GM12874 (cell line): ENCODE measurements at regions not wholly inside any gene's neighbourhood (a gene's known extent, or its start where the extent isn't known, plus 50 kb on each side); places are given as distances from the start of the nearest gene placed in this dataset.

Experiments
- TF ChIP-seq, protein P1 (sequence below): IDR thresholded peaks from 2 replicates; pipeline ENCODE4 v1.5.1; 2011; ENCODE audit warnings: low read depth, mild to moderate bottlenecking, control low read depth, low read length, moderate library complexity; ENCODE audit not compliant: insufficient read depth

DNA sequence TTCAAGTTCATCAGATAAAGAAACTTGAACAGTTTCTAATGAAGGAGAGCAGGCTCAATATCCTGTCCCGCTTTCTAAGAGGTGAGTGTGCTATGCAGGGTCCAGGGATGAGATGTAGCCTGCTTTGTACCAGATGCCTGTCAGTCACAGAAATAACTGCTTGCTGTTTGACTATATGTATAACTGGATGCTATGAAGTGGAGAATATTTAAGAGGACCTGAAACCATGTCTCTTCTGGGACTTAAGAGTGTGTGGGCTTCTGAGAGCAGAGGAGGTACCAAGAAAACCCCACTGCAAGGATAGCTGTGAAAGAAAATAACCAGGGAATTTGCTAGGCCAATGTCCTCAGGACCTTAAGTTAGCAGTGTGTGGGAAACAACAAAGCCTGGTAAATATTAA, 246.3 kb upstream of the RFC3 start:
- TF ChIP-seq, protein P1, sequence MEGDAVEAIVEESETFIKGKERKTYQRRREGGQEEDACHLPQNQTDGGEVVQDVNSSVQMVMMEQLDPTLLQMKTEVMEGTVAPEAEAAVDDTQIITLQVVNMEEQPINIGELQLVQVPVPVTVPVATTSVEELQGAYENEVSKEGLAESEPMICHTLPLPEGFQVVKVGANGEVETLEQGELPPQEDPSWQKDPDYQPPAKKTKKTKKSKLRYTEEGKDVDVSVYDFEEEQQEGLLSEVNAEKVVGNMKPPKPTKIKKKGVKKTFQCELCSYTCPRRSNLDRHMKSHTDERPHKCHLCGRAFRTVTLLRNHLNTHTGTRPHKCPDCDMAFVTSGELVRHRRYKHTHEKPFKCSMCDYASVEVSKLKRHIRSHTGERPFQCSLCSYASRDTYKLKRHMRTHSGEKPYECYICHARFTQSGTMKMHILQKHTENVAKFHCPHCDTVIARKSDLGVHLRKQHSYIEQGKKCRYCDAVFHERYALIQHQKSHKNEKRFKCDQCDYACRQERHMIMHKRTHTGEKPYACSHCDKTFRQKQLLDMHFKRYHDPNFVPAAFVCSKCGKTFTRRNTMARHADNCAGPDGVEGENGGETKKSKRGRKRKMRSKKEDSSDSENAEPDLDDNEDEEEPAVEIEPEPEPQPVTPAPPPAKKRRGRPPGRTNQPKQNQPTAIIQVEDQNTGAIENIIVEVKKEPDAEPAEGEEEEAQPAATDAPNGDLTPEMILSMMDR, result no peak

DNA sequence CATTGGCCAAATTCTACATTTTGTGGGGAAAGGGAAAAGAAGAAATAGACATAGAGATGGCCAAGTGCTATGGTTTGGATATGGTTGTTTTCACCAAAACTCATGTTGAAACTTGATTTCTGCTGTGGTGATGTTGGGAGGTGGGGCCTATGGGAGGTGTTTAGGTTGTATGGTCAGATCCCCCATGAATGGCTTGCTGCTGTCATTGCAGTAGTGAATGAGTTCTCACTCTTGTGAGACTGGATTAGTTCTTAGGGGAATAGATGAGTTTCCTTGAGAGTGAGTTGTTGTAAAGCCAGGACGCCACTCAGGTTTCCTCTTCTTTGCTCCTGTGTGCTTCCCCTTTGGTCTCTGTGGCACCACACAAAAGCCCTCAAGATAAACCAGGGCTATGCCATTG, 242.6 kb upstream of the RFC3 start:
- TF ChIP-seq, protein P1, result no peak

DNA sequence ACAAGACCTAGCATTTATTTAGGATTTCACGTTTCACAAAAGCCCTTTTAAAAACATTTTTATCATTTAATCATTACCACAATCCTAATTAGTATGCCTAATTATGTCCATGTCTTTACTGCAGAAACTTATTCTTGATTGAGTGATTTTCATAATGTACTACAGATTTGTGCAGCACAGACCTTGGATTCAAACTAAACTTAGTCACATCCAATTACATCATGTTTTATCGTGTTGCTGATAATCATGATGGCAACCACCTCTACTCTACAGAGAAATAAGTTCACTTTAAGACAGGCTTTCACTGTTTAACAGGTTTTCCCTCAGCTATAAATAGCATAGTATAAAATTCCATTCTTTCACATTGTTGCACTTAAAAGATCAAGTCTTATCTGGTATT, 240.9 kb upstream of the RFC3 start:
- TF ChIP-seq, protein P1, result no peak

DNA sequence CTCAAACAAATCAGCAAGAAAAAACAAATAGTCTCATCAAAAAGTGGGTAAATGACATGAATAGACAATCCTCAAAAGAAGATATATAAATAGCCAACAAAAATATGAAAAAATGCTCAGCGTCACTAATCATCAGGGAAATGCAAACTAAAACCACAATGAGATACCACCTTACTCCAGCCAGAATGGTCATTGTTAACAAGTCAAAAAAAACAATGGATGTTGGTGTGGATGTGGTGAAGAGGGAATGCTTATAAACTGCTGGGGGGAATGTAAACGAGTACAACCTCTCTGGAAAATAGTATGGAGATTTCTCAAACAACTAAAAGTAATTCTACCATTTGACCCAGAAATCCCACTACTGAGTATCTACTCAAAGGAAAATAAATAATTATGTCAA, 239.2 kb upstream of the RFC3 start:
- TF ChIP-seq, protein P1, result no peak

DNA sequence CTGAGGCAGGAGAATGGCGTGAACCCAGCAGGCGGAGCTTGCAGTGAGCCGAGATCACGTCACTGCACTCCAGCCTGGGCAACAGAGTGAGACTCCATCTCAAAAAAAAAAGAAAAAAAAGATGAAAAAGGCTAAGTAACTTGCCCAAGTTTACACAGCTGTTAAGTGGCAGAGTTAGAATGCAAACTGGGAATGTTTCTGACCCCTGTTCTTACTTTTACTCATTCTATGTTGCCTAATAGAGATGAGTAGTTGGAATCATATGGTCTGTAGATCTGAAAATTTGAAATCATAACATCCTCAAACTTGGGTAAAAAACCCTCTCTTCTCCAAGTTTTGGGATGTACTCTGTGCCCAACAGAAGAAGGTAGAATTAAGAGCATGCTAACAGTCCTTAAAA, 235.8 kb upstream of the RFC3 start:
- TF ChIP-seq, protein P1, result no peak

DNA sequence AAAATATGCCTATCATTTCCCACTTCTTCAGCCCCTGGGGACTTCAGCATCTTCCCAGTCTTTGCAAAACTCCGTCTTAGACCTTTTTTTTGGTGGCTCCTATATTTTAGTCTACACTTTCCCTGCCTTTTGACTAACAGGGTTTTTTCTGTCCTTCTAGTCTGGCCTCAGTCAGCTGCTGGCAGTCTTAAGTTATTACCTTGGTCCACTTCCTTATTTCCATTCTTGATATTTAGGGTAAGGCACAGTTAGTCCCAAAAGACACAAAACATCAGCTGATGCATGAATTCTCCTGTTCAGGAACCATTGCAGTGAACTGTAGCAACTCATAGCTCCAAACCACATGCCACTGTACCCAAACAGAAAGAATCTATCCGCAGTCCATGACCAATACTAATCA, 234.6 kb upstream of the RFC3 start:
- TF ChIP-seq, protein P1, result no peak

DNA sequence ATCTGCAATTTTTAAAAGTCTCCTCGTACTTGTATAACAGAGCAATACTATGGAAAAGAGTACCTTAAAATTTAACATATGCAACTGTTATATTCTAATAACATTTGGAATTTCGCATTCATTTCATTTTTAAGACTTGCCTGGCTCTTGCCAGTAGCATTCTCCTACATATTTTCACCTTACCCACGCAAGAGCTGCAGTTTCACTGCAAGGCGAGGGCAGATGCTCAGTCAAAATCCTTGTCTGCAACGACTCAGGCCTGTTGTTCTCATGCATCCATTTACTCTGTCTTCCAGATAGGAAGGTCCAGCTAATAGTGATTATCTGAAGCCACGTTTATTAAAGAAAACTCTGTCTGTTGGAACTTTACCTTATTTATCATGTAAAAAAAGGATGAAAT, 227.0 kb upstream of the RFC3 start:
- TF ChIP-seq, protein P1, result no peak

DNA sequence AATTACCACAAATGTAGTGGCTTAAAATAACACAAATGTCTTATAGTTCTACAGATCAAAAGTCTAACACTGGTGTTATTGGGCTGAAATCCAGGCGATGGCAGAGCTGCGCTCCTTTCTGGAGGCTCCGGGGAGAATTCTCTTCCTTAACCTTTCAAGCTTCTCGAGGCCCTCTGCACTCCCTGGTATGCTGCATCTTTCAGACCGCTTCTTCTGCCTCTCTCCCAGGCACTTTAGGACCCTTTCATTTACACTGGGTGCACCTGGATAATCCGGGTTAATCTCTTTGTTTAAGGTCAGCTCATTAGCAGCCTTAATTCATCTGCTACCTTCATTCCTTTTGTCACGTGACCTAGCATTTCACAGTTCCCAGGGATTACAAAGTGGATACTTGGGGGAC, 211.3 kb upstream of the RFC3 start:
- TF ChIP-seq, protein P1, result no peak
